GM18858 (cell line): ENCODE measurements at regions not wholly inside any gene's neighbourhood (a gene's known extent, or its start where the extent isn't known, plus 50 kb on each side); places are given as distances from the start of the nearest gene placed in this dataset.

ENCODE experiments used
- ATAC-seq: cut with Tn5 transposase; IDR thresholded peaks from one replicate; pipeline ENCODE4 v1.9.1; 2021; ENCODE audit not compliant: unreplicated experiment

GRCh38 chr1:87600854-87601253 lies 272.2 kb downstream of the LMO4 start:
- no peak for ATAC-seq

GRCh38 chr1:87603626-87604025 lies 274.9 kb downstream of the LMO4 start:
- ATAC-seq: no peak

GRCh38 chr1:87612956-87613355 lies 284.3 kb downstream of the LMO4 start:
- ATAC-seq: no peak

GRCh38 chr1:87615491-87615890 lies 286.8 kb downstream of the LMO4 start:
- no peak for ATAC-seq

- no peak for ATAC-seq
Observed at GRCh38 chr1:87615901-87616300, 287.2 kb downstream of the LMO4 start.

- ATAC-seq: no peak
Observed at GRCh38 chr1:87620807-87621206, 292.1 kb downstream of the LMO4 start.

- no peak for ATAC-seq
Observed at GRCh38 chr1:87629673-87630072, 301.0 kb downstream of the LMO4 start.

GRCh38 chr1:87632232-87632631 lies 303.6 kb downstream of the LMO4 start:
- ATAC-seq: no peak

- ATAC-seq: no peak
Observed at GRCh38 chr1:87636198-87636892, 307.7 kb downstream of the LMO4 start.

GRCh38 chr1:87638636-87639035 lies 310.0 kb downstream of the LMO4 start:
- ATAC-seq: no peak

GRCh38 chr1:87641996-87642395 lies 313.3 kb downstream of the LMO4 start:
- ATAC-seq: no peak

- no peak for ATAC-seq
Observed at GRCh38 chr1:87642581-87643221, 314.0 kb downstream of the LMO4 start.

GRCh38 chr1:87644033-87644578 lies 315.4 kb downstream of the LMO4 start:
- no peak for ATAC-seq

GRCh38 chr1:87644579-87645190 lies 316.0 kb downstream of the LMO4 start:
- no peak for ATAC-seq

GRCh38 chr1:87647430-87648177 lies 318.9 kb downstream of the LMO4 start:
- no peak for ATAC-seq

- ATAC-seq: no peak
Observed at GRCh38 chr1:87648323-87649119, 319.8 kb downstream of the LMO4 start.

GRCh38 chr1:87650306-87650705 lies 321.6 kb downstream of the LMO4 start:
- no peak for ATAC-seq

- no peak for ATAC-seq
Observed at GRCh38 chr1:87652176-87652575, 323.5 kb downstream of the LMO4 start.

GRCh38 chr1:87665151-87665550 lies 336.5 kb downstream of the LMO4 start:
- no peak for ATAC-seq

- ATAC-seq: no peak
Observed at GRCh38 chr1:87666681-87667080, 338.0 kb downstream of the LMO4 start.

GRCh38 chr1:87669674-87670073 lies 341.0 kb downstream of the LMO4 start:
- ATAC-seq: no peak
